ENCODE measurements at regions not wholly inside any gene's neighbourhood (a gene's known extent, or its start where the extent isn't known, plus 50 kb on each side); places are given as distances from the start of the nearest gene placed in this dataset.

- Histone ChIP-seq H3K4me3 (ENCODE audit: low read length) (no peak overlapping the region), H3K9me3 (ENCODE audit: low read length) (no peaks in the 10 kb centered on the region), H2AFZ (ENCODE audit: low read depth, low read length) (no peak overlapping the region), H3K36me3 (ENCODE audit: insufficient read depth, low read length) (no peaks in the 10 kb centered on the region), H4K20me1 (ENCODE audit: insufficient read depth) (no peaks in the 10 kb centered on the region), H3K9ac (ENCODE audit: low read length) (no peak overlapping the region), H3K4me2 (ENCODE audit: low read length) (no peak overlapping the region), H3K79me2 (replicated peaks; ENCODE audit: insufficient read depth, low read length) (no peaks in the 10 kb centered on the region), H3K27me3 (ENCODE audit: insufficient read depth, low read depth, low read length) (no peaks in the 10 kb centered on the region), H3K27ac (ENCODE audit: low read length) (no peak overlapping the region), H3K9me2 (ENCODE audit: insufficient read depth, low read length) (no peaks in the 10 kb centered on the region), H3F3A (ENCODE audit: insufficient read depth, low read length, poor library complexity, severe bottlenecking) (no peaks in the 10 kb centered on the region)
- no peak for TF ChIP-seq CTCF (IDR thresholded peaks at IDR 0.05; ENCODE audit: poor library complexity, severe bottlenecking)
- TF ChIP-seq REST (IDR thresholded peaks at IDR 0.05; ENCODE audit: borderline replicate concordance), result no peak
- TF ChIP-seq SMC3 (conservative IDR thresholded peaks at IDR 0.05; ENCODE audit: poor library complexity), result no peak
- TF ChIP-seq RAD21 (conservative IDR thresholded peaks at IDR 0.05), result no peak
- TF ChIP-seq TAF1 (IDR thresholded peaks at IDR 0.05; ENCODE audit: low read depth), result no peak
- no peak for TF ChIP-seq MXI1 (conservative IDR thresholded peaks at IDR 0.05; ENCODE audit: poor library complexity, severe bottlenecking)
- TF ChIP-seq POLR2AphosphoS5 (IDR thresholded peaks at IDR 0.05), result no peak
- no peak for TF ChIP-seq EZH2 (IDR thresholded peaks at IDR 0.05; ENCODE audit: borderline replicate concordance, insufficient read depth, low read length, poor library complexity, severe bottlenecking)
- no peak for TF ChIP-seq EP300 (conservative IDR thresholded peaks at IDR 0.05; ENCODE audit: poor library complexity, severe bottlenecking)
These were observed 160.0 kb upstream of the TLE3 start for GRCh38 chr15:70257573-70258248.

GRCh38 chr15:70257047-70257446, 159.3 kb upstream of the TLE3 start:
- Histone ChIP-seq H3K27me3 (ENCODE audit: insufficient read depth, low read depth, low read length) (no peaks in the 10 kb centered on the region), H3K9me3 (ENCODE audit: low read length) (no peaks in the 10 kb centered on the region), H3K4me2 (ENCODE audit: low read length) (no peak overlapping the region), H3K79me2 (replicated peaks; ENCODE audit: insufficient read depth, low read length) (no peaks in the 10 kb centered on the region), H3K4me3 (ENCODE audit: low read length) (no peak overlapping the region), H4K20me1 (ENCODE audit: insufficient read depth) (no peaks in the 10 kb centered on the region), H3K36me3 (ENCODE audit: insufficient read depth, low read length) (no peaks in the 10 kb centered on the region), H3K27ac (ENCODE audit: low read length) (no peak overlapping the region), H3K9me2 (ENCODE audit: insufficient read depth, low read length) (no peaks in the 10 kb centered on the region), H3F3A (ENCODE audit: insufficient read depth, low read length, poor library complexity, severe bottlenecking) (no peaks in the 10 kb centered on the region), H3K9ac (ENCODE audit: low read length) (no peak overlapping the region), H2AFZ (ENCODE audit: low read depth, low read length) (no peak overlapping the region)
- TF ChIP-seq REST (IDR thresholded peaks at IDR 0.05; ENCODE audit: borderline replicate concordance), result no peak
- TF ChIP-seq TAF1 (IDR thresholded peaks at IDR 0.05; ENCODE audit: low read depth), result no peak
- no peak for TF ChIP-seq POLR2AphosphoS5 (IDR thresholded peaks at IDR 0.05)
- no peak for TF ChIP-seq RAD21 (conservative IDR thresholded peaks at IDR 0.05)

Data from neural cell (in vitro differentiated cells).